Trophoblast cell (in vitro differentiated cells and primary cell): ENCODE measurements at regions not wholly inside any gene's neighbourhood (a gene's known extent, or its start where the extent isn't known, plus 50 kb on each side); places are given as distances from the start of the nearest gene placed in this dataset.

ENCODE experiments used
- DNase-seq, 2 donors: peaks; one replicate each; pipeline ENCODE4 v3.0.0-alpha.2; 2016
- H2AFZ ChIP-seq: 2 replicates; pipeline ENCODE4 v1.6.1; 2013; ENCODE audit warnings: low read length, moderate library complexity, mild to moderate bottlenecking; ENCODE audit not compliant: insufficient read depth, poor library complexity
- H2AK5ac ChIP-seq: 2 replicates; pipeline ENCODE4 v1.6.1; 2013; ENCODE audit warnings: mild to moderate bottlenecking, low read length
- H2BK120ac ChIP-seq: 2 replicates; pipeline ENCODE4 v1.6.1; 2013; ENCODE audit warnings: low read length, mild to moderate bottlenecking, moderate library complexity; ENCODE audit not compliant: insufficient read depth, poor library complexity
- H2BK12ac ChIP-seq: 2 replicates; pipeline ENCODE4 v1.6.1; 2013; ENCODE audit warnings: mild to moderate bottlenecking, low read length, moderate library complexity
- H2BK5ac ChIP-seq: 2 replicates; pipeline ENCODE4 v1.6.1; 2013; ENCODE audit warnings: low read length, low read depth, moderate library complexity, mild to moderate bottlenecking; ENCODE audit not compliant: poor library complexity
- H3K14ac ChIP-seq: 2 replicates; pipeline ENCODE4 v1.6.1; 2013; ENCODE audit warnings: mild to moderate bottlenecking, low read length
- H3K18ac ChIP-seq: 2 replicates; pipeline ENCODE4 v1.6.1; 2013; ENCODE audit warnings: mild to moderate bottlenecking, low read length
- H3K23ac ChIP-seq: 2 replicates; pipeline ENCODE4 v1.6.1; 2013; ENCODE audit warnings: low read length
- H3K27ac ChIP-seq: 2 replicates; pipeline ENCODE4 v1.5.1; 2013; ENCODE audit warnings: low read depth, mild to moderate bottlenecking, inconsistent platforms, low read length, moderate library complexity
- H3K27me3 ChIP-seq: 2 replicates; pipeline ENCODE4 v1.6.1; 2013; ENCODE audit warnings: inconsistent platforms, mild to moderate bottlenecking, low read length, moderate library complexity; ENCODE audit not compliant: insufficient read depth
- H3K36me3 ChIP-seq, 2 experiments: 1 replicate in 1 of 2; 2 replicates in 1 of 2; pipeline ENCODE4 v1.6.1; 2013; ENCODE audit warnings: low read length in 2 of 2, mild to moderate bottlenecking in 2 of 2, moderate library complexity in 1 of 2; ENCODE audit not compliant: insufficient read depth in 2 of 2, control insufficient read depth in 1 of 2
- H3K4ac ChIP-seq: 2 replicates; pipeline ENCODE4 v1.6.1; 2013; ENCODE audit warnings: low read depth, mild to moderate bottlenecking, low read length, moderate library complexity
- H3K4me1 ChIP-seq, 2 experiments: 1 replicate in 1 of 2; 2 replicates in 1 of 2; pipeline ENCODE4 v1.6.1; 2013; ENCODE audit warnings: low read length in 2 of 2, mild to moderate bottlenecking in 2 of 2, moderate library complexity in 1 of 2; ENCODE audit not compliant: insufficient read depth in 2 of 2, control insufficient read depth in 1 of 2
- H3K4me2 ChIP-seq: 2 replicates; pipeline ENCODE4 v1.6.1; 2013; ENCODE audit warnings: inconsistent platforms, mild to moderate bottlenecking, low read length, moderate library complexity
- H3K4me3 ChIP-seq: 2 replicates; pipeline ENCODE4 v1.5.1; 2013; ENCODE audit warnings: mild to moderate bottlenecking, low read depth, low read length, inconsistent platforms
- H3K79me1 ChIP-seq: one replicate; pipeline ENCODE4 v1.6.1; 2013; ENCODE audit warnings: low read length
- H3K79me2 ChIP-seq: 2 replicates; pipeline ENCODE4 v1.6.1; 2013; ENCODE audit warnings: low read length, mild to moderate bottlenecking; ENCODE audit not compliant: control insufficient read depth, insufficient read depth, poor library complexity
- H3K9ac ChIP-seq: 2 replicates; pipeline ENCODE4 v1.6.1; 2013; ENCODE audit warnings: mild to moderate bottlenecking, low read length
- H3K9me3 ChIP-seq: 2 replicates; pipeline ENCODE4 v1.6.1; 2013; ENCODE audit warnings: low read depth, mild to moderate bottlenecking, control low read depth, inconsistent platforms, low read length; ENCODE audit not compliant: insufficient read depth
- H4K12ac ChIP-seq: 2 replicates; pipeline ENCODE4 v1.6.1; 2013; ENCODE audit warnings: low read depth, mild to moderate bottlenecking, low read length, moderate library complexity
- H4K8ac ChIP-seq: 2 replicates; pipeline ENCODE4 v1.6.1; 2013; ENCODE audit warnings: low read depth, mild to moderate bottlenecking, low read length, moderate library complexity
- H4K91ac ChIP-seq: one replicate; pipeline ENCODE4 v1.6.1; 2013; ENCODE audit warnings: low read depth, mild to moderate bottlenecking, low read length, moderate library complexity
- WGBS: extraction: QIAGEN DNeasy Blood & Tissue Kit; methylation state at CpG from one replicate; pipeline ENCODE4 v1.1.7; 2013; ENCODE audit warnings: missing lambda C conversion rate; ENCODE audit not compliant: insufficient read length, insufficient coverage; ENCODE audit errors: extremely low coverage; 5-methylcytosine and 5-hydroxymethylcytosine counted together

DNA sequence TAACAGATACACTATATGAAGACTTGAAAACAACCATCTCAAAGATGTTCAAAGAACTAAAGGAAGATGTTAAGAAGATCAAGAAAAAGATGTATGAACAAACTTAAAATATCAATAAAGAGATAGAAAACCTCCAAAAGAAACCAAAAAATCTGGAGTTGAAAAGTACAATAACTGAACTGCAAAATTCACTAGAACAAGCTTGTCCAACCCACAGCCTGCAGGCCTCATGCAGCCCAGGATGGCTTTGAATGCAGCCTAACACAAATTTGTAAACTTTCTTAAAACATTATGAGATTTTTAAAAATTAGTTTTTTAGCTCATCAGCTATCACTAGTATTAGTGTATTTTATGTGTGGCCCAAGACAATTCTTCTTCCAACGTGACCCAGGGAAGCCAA is 77.0 kb upstream of the DCTD start:
- no peaks in the 10 kb centered on the region for H3K79me1 ChIP-seq
- no peak overlapping the region for H3K27ac ChIP-seq
- H3K27me3 ChIP-seq: no peaks in the 10 kb centered on the region
- H3K14ac ChIP-seq: no peak overlapping the region
- H3K79me2 ChIP-seq: no peaks in the 10 kb centered on the region
- no peak overlapping the region for H3K4ac ChIP-seq
- no peak overlapping the region for H4K91ac ChIP-seq
- no peak overlapping the region for H4K12ac ChIP-seq
- no peak overlapping the region for H2AFZ ChIP-seq
- H3K18ac ChIP-seq: no peak overlapping the region
- no peaks in the 10 kb centered on the region for H3K4me1 ChIP-seq
- H3K4me3 ChIP-seq: no peak overlapping the region
- no peak overlapping the region for H3K9ac ChIP-seq
- H3K9me3 ChIP-seq: no peaks in the 10 kb centered on the region
- no peak overlapping the region for H2BK5ac ChIP-seq
- no peaks in the 10 kb centered on the region for H3K36me3 ChIP-seq
- H2BK120ac ChIP-seq: no peak overlapping the region
- WGBS: no CpG with 5 or more reads among the region's 1 CpG
- no peak for DNase-seq
- no peak overlapping the region for H2AK5ac ChIP-seq
- no peak overlapping the region for H3K23ac ChIP-seq
- H2BK12ac ChIP-seq: no peak overlapping the region
- H3K4me2 ChIP-seq: no peak overlapping the region
- no peak overlapping the region for H4K8ac ChIP-seq

DNA sequence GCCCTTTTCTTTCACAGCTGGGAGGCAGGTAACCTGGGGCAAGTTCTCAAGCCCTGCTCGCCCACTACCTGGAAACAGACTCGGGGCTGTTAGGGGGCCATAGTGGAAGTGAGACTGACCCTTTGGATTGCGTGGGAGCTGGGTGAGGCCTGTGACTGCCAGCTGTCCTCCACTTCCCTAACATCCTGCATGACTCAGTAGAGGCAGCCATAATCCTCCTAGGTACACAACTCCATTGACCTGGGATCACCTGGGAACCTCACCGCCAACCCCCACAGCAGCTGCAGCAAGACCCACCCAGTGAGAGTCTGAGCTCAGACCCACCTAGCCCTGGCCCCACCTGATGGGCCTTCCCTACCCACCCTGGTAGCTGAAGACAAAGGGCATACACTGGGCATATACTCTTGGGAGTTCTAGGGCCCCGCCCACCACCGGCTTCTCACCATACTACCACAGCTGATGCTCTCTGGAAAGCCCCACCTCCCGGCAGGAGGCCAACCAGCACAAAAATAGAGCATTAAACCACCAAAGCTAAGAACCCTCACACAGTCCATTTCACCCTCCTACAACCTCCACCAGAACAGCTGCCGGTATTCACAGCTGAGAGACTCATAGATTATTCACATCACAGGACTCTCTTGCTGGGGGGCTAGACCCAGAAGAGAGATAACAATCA is 61.1 kb upstream of the DCTD start:
- Histone ChIP-seq H3K27ac (no peak overlapping the region), H3K4me2 (no peak overlapping the region), H3K4me3 (no peak overlapping the region), H2BK12ac (no peak overlapping the region), H3K4me1 (no peaks in the 10 kb centered on the region), H3K23ac (no peak overlapping the region), H3K79me1 (no peaks in the 10 kb centered on the region), H2AFZ (no peak overlapping the region), H4K91ac (no peak overlapping the region), H3K36me3 (no peaks in the 10 kb centered on the region), H3K27me3 (no peaks in the 10 kb centered on the region), H2BK120ac (no peak overlapping the region), H2AK5ac (no peak overlapping the region), H4K8ac (no peak overlapping the region), H3K14ac (no peak overlapping the region), H2BK5ac (no peak overlapping the region), H4K12ac (no peak overlapping the region), H3K79me2 (no peaks in the 10 kb centered on the region), H3K9me3 (no peaks in the 10 kb centered on the region), H3K18ac (no peak overlapping the region), H3K4ac (no peak overlapping the region), H3K9ac (no peak overlapping the region)
- WGBS: no CpG with 5 or more reads among the region's 8 CpGs
- no peak for DNase-seq

DNA sequence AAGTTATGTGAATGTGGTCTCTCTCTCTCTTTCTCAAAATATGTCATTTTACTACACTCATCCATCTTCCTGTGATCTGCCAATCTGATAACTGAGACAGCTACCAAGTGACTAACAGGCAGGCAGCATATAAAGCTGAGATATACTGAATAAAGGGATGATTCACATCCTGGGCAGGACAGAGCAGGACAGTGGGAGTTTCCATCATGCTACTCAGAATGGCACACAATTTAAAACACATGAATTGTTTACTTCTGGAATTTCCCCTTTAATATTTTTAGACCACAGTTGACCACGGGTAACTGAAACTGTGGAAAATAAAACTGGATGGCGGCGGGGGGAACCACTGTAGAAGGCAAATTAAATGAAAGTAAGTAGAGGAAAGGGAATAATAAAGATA is 58.6 kb upstream of the DCTD start:
- Histone ChIP-seq H4K8ac (no peak overlapping the region), H3K36me3 (no peaks in the 10 kb centered on the region), H3K79me1 (no peaks in the 10 kb centered on the region), H2BK12ac (no peak overlapping the region), H3K23ac (no peak overlapping the region), H2BK5ac (no peak overlapping the region), H3K27ac (no peak overlapping the region), H3K14ac (no peak overlapping the region), H3K27me3 (no peaks in the 10 kb centered on the region), H3K4me3 (no peak overlapping the region), H3K4me1 (no peaks in the 10 kb centered on the region), H4K12ac (no peak overlapping the region), H2AK5ac (no peak overlapping the region), H3K9ac (no peak overlapping the region), H3K4ac (no peak overlapping the region), H3K18ac (no peak overlapping the region), H3K9me3 (no peaks in the 10 kb centered on the region), H3K79me2 (no peaks in the 10 kb centered on the region), H2BK120ac (no peak overlapping the region), H2AFZ (no peak overlapping the region), H3K4me2 (no peak overlapping the region), H4K91ac (no peak overlapping the region)
- WGBS: no CpG with 5 or more reads among the region's 3 CpGs
- peak in 1 of 2 donors; percentile 21 for DNase-seq

- no peak overlapping the region for H3K4me2 ChIP-seq
- no peaks in the 10 kb centered on the region for H3K36me3 ChIP-seq
- no peak overlapping the region for H2AK5ac ChIP-seq
- H3K9ac ChIP-seq: no peak overlapping the region
- H4K91ac ChIP-seq: no peak overlapping the region
- no peaks in the 10 kb centered on the region for H3K27me3 ChIP-seq
- no peaks in the 10 kb centered on the region for H3K4me1 ChIP-seq
- H2BK12ac ChIP-seq: no peak overlapping the region
- no peaks in the 10 kb centered on the region for H3K9me3 ChIP-seq
- no peak overlapping the region for H3K27ac ChIP-seq
- H4K12ac ChIP-seq: no peak overlapping the region
- DNase-seq: no peak
- no peak overlapping the region for H3K4me3 ChIP-seq
- H2BK5ac ChIP-seq: no peak overlapping the region
- no peak overlapping the region for H2AFZ ChIP-seq
- no peak overlapping the region for H3K18ac ChIP-seq
- no peak overlapping the region for H4K8ac ChIP-seq
- no peaks in the 10 kb centered on the region for H3K79me1 ChIP-seq
- no peak overlapping the region for H3K23ac ChIP-seq
- H3K4ac ChIP-seq: no peak overlapping the region
- no peak overlapping the region for H2BK120ac ChIP-seq
- WGBS: no CpG with 5 or more reads among the region's 11 CpGs
- no peak overlapping the region for H3K14ac ChIP-seq
- H3K79me2 ChIP-seq: no peaks in the 10 kb centered on the region
These were observed 56.8 kb upstream of the DCTD start for GRCh38 chr4:182973941-182974340.
